GM19240 (cell line): ENCODE measurements at regions not wholly inside any gene's neighbourhood (a gene's known extent, or its start where the extent isn't known, plus 50 kb on each side); places are given as distances from the start of the nearest gene placed in this dataset.

ENCODE experiments used
- DNase-seq: peaks from one replicate; pipeline ENCODE4 v3.0.0; 2011; ENCODE audit warnings: low spot score; ENCODE audit not compliant: insufficient read length

GRCh38 chr18:37658894-37659293, 93.3 kb upstream of the CELF4 start:
- DNase-seq: no peak

GRCh38 chr18:37657493-37657892, 91.9 kb upstream of the CELF4 start:
- no peak for DNase-seq

DNA sequence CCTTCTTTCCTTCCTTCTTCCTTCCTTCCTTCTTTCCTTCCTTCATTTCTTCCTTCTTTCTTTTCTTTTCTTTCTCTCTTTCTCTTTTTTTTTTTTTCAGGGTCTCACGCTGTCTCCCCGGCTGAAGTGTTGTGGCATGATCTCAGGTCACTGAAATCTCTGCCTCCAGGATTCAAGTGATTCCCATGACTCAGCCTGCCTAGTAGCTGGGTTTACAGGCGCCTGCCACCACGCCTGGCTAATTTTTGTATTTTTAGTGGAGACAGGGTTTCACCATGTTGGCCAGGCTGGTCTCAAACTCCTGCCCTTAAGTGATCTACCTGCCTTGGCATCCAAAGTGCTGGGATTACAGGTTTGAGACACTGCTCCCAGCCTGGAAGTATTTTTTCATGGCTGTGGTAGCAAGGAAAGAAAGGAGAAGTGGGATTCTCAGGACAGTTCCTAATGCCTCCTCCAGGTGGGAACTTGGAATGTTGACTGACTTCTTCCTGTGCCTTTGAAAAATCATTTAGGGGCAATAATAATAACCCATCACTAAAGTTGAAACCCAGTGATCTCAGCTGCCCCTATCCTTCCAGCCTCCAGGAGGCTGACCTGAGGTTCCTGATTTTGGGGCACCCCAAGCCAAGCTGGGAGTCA, 89.3 kb upstream of the CELF4 start:
- DNase-seq: no peak

DNA sequence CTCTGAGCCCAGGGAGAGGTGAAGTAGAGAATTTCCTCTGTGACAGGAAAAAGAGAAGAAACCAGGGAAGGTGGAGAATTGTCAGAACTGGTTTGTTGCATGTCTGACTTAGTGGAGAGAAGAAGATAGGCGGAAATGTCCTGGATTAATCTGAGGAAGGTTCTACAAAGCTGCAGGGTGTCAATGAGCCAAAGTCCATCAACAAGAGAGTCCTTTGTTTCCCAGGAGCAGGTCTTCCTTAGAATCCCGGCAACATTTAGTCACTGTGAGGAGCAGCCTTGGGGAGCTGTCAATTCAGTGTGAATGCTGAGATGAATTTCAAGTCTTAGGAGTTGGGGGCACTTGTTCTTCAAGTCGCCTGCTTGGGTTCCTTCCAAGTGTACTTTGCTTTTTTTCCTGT, 88.4 kb upstream of the CELF4 start:
- no peak for DNase-seq

DNA sequence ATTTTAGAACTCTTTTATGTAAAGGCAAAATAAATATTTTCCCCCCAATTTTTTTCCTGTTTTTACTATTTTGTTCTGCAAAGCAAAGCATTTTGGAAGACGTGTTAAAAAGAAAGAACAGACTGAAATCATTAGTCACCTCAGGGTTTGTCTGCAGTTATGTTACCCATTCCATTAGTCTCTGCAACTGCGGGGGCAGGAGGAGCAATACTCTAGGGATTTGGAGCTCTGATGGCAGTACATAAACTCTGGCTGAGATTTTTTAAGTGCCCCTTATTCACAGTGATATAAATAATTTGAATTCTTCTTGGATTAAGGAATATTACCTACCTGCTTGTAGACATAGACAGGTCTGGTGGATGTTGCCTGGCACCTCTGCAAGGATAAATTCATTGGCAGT, 88.0 kb upstream of the CELF4 start:
- DNase-seq: no peak

DNA sequence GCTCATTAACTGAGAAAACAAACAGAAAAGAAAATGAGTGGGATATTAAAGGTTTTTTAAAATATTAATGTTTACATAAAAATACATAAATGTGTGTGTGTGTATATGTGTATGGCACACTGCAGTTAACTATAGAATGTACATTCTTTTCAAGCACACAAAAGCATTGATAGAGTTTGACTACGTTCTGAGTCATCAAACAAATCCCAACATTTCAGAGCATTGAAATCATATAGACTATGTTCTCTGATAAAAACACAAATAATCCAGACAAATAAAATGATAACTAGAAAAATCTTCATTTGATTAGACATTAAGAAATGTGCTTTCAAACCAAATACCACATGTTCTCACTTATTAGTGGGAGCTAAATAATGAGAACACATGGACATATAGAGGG, 84.3 kb upstream of the CELF4 start:
- no peak for DNase-seq

- no peak for DNase-seq
These were observed 83.8 kb upstream of the CELF4 start for GRCh38 chr18:37649416-37649815.

DNA sequence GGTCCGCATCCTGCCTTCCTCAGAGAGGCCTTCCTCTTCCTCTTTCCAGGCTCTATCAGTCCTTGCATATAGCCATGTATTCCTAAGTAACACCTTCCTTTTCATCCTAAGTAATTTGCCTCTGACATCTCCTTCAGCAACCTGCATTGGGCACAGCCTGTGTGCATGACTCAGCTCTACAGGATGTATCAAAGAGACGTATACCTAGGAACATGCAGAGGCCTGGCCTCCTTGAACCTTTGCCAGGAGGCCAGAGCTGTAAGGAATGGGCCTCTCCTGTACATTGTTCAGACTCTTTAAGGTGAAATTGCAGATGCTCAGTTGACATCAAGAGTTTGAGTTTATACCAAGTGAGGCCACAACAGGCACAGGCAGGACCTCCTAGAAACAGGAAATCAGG, 76.0 kb upstream of the CELF4 start:
- no peak for DNase-seq

- no peak for DNase-seq
These were observed 74.9 kb upstream of the CELF4 start for GRCh38 chr18:37640504-37640903.

DNA sequence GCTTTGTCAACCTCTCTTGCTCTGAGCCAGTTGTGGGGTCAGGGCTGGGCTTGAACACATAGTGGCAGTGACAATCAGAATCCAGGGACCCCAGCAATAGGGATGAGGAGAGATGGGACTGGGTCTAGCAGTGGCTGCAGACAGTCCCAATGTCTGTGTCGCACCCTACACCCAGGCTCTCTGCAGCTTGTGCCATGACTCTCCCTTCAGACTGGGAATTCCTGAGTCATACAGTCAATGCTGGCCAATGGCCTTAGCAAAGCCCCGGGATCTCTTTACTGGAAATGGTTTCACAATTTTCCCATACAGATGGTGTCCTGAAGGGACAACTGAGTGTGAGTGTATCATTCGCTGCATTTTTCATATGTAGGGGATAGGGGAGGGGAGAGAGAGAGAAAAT, 74.2 kb upstream of the CELF4 start:
- no peak for DNase-seq

GRCh38 chr18:37637478-37637850, 71.9 kb upstream of the CELF4 start:
- no peak for DNase-seq

DNA sequence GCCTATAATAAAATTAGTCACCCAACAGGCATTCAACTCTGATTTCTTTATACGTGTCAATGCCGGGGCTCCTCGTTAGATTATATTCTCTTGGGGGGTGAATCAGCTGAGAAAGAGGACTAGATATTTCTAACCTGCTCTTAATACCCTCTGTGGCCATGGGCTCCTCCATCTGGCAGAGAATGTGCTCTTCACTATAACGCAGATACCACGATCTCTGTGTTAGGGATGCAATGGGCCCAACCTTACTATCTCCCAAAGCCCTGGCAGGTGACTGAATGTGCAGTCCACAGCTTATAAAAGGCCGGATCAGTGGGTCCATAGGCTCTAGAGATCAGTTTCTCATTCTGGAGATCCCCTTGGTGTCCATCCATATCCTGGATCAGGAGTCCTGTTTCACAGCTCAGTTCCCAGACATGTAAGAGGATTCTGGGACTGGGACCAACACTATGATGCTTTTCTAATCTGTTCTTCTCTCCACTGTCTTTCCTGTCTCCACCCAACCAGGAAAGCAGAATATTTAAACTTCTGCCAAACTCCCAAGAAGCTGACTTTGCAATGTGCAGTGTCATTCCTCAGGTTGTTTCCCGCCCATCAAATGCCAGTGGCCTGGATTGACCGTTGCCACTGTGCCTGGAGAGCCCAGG, 71.4 kb upstream of the CELF4 start:
- DNase-seq: no peak

DNA sequence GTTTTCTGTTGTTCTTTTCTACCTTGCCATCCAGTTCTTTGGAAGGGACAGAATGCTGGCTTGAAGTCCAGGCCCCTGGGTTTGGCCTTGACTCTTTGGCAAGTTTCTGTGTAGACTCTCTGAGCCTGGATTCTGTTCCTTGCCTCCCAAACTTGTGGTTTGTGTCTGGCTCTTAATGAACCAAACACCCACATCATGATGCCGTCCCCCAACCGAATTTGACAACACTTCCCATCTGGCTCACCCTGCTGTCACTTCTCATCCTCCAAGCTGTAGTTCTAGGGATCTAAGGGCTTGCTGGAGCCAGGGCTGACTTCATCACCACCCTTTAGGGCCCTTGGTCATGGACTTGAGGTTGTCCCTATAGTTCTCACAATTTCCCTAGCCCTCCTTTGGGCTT, 68.9 kb upstream of the CELF4 start:
- no peak for DNase-seq

- DNase-seq: no peak
These were observed 65.8 kb upstream of the CELF4 start for GRCh38 chr18:37631422-37631821.

DNA sequence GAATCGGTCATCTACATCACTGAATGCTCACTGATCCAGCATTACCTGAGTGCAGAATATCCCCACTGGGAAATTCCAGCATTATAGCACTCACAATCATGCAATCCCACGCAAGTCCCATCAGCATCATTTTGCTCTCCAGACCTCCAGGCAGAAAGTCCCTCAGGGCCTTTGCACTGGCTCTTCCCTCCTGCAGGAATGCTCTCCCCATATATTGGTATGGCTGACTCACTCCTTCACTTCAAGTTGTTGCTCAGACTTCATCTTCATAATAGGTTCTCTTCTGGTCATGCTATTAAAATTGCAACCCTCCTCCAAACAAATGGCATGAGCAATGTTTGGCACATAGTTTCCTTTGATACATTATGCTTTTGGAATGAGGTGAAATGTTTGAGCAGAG, 64.7 kb upstream of the CELF4 start:
- no peak for DNase-seq

- DNase-seq: no peak
These were observed 63.0 kb upstream of the CELF4 start for GRCh38 chr18:37628470-37629220.

GRCh38 chr18:37624318-37624717, 58.7 kb upstream of the CELF4 start:
- DNase-seq: no peak

DNA sequence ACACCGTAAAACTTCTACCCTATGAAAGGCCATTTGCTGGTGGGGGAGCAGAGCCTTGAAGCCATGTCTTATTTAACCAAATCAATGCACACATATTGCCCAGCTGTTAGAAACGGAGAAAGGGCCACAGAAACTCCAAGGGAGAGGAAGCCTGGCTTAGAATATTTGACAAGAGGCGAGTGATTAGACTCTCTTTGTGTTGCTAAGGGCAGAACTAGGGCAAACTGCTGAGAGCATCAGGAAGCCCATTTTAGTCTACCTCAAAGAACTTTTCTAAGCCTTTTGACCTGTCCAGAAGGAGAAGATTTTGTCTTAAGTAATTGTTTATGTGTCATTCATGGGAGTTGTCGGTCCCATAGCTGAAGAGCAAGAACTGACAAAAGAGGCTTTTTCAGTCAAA, 54.4 kb upstream of the CELF4 start:
- no peak for DNase-seq

- DNase-seq: no peak
These were observed 52.0 kb upstream of the CELF4 start for GRCh38 chr18:37617623-37618022.
